Activated CD4-positive, alpha-beta T cell treated with anti-CD3 and anti-CD28 coated beads, Interleukin-2, amount 50 U/mL, for 48 hours (primary cell): ENCODE measurements at regions not wholly inside any gene's neighbourhood (a gene's known extent, or its start where the extent isn't known, plus 50 kb on each side); places are given as distances from the start of the nearest gene placed in this dataset.

Experiments used
- DNase-seq, 2 experiments: peaks; one replicate each; pipeline ENCODE4 v3.0.0-alpha.2; 2020

- DNase-seq = no peak
Measured at GRCh38 chr2:18244845-18245244, 315.6 kb downstream of the RDH14 start.

DNA sequence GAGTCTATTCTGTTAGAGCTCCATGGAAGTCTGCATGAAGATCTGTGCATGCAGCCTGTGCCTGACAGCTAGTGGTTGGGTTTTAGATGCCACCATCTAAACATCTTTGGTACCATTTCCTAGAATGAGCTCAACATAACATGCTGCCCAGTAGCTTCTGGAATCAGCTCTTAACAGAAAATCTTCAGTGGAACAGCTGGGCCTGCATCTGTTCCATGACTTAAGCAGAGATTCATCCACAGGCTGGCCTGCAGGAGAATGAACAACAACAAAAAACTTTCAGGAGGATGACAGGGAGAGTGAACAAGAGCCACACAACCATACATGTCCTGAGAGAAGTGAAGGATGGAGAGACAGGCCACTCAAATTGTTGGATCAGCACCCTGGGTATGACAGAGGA is 316.6 kb downstream of the RDH14 start:
- DNase-seq = no peak

GRCh38 chr2:18242716-18243115 is 317.7 kb downstream of the RDH14 start:
- DNase-seq = no peak

GRCh38 chr2:18238209-18238608 is 322.2 kb downstream of the RDH14 start:
- no peak for DNase-seq

DNA sequence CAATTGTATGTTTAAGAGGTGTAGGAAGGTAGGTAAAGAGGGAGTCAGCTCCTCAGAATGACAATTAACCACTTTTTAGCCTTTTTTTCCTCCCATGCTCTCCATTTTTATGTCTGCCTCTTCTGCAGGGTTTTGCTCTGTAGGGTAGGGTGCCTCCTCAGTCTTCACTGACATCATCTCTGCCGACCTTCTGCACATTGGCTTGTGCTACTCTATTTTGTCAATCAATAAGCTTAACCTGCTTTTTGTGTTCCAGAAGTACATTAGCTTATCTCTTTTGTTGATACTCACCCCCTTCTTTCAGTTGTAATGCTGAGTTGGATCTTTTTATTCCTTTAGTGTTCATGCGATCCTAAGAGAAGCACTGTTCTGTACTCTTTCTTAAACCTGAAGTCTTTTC is 323.2 kb downstream of the RDH14 start:
- no peak for DNase-seq

DNA sequence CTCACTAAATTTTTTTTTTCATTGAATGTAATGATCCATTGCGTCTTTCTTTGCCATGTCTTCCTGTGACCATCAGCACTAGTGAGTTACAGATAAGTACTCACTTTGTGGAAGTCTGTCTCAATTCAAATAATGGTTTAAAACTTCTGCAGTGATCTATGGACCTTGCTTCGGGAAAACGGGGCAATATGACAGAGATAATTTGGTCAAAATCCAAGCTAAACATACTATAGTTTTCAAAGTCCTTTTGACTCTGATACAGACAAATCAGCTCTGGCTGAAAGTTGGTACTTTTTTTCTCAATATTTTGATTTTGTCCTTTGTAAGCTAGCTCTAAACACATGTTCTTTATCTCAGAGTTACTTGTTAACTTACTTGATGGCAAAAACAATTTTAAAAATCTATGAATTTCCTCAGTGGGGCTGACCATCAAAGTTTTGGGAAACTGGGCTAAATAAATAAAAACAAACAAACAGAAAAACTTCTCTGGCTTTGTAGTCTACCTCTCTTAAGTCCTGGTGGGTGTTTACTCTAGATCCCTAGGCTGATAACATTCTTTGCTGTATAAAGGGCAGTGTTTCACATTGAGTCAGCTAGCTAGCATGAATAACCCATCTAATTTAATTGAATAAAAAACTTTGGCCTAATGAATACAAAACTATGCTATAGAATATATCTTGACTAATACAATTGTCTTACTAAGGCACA is 327.6 kb downstream of the RDH14 start:
- DNase-seq = no peak

- DNase-seq = no peak
Measured at GRCh38 chr2:18230668-18231067, 329.8 kb downstream of the RDH14 start.

DNA sequence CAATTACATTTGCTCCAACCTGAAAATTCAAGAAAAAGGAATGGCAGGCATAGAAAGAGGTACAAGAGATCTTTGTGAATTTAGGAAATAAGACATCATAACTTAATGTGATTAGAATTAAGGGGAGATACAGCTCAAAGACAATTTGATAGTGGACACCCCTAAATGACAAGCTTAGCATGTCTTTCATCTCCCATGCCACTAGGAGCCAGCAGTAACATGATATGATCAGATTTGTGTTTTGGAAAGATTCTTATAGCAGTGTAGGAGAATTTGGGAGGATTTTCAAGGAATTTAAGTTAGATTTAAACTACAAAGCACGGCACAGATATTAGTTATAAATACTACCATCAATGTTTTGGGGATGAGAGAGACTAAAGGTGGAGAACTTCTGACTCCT is 340.8 kb downstream of the RDH14 start:
- DNase-seq = no peak

DNA sequence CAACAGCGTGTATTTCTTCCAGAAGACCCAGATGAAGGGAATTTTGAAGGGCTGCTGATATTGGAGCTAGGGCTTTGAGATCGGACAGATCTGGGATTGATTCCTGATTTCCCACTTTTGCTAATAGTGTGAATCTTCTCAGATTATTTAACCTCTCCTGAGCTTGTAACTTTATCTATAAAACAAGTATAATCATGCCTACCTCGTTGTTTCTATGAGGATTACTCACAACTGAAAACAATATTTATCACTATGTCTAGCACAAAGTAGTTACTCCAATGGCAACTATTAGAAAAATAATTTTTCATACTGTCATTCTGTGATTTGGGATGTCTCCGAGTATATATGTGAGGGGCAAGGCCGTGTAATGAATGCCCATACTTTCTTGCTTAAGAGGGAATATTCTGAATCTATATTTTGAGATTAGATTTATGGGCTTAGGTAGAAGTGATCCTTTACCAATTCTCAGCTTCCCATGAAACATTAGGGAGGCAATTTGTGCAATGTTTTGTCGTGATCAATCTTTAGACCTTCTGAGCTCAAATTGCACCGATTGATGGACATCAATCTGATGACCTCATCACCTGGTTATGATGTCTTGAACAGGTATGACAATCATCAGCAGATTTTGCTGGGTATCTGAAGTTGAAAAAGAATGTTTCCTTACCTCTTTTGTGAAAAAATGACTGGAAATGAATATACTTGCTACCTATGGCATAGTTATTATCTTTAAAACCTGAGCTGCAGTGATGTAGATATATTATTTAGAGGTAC is 339.9 kb downstream of the KCNS3 start:
- DNase-seq = no peak

- no peak for DNase-seq
Measured at GRCh38 chr2:18214936-18215335, 336.5 kb downstream of the KCNS3 start.

- DNase-seq = no peak
Measured at GRCh38 chr2:18213986-18214385, 335.5 kb downstream of the KCNS3 start.

GRCh38 chr2:18209934-18210639 is 331.6 kb downstream of the KCNS3 start:
- no peak for DNase-seq

DNA sequence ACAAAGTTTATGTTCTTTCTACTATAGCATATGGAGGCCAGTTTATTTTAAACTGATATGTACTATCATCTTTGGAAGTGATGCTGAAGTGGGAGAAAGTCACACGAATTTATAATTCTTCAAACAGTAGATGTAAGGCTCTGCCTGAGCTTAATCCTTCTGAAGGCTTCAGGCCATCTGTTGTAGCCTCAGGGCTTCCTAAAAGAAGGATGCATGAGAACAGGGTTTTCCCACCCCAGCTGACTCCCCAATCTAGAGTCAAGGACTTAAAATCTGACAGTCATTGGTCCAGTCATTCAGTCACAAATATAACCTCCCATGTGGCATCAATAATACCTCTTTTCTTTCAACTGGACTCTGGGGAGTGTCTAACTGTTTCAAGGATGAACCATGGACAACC is 330.5 kb downstream of the KCNS3 start:
- no peak for DNase-seq

- DNase-seq = no peak
Measured at GRCh38 chr2:18200771-18201170, 322.3 kb downstream of the KCNS3 start.

DNA sequence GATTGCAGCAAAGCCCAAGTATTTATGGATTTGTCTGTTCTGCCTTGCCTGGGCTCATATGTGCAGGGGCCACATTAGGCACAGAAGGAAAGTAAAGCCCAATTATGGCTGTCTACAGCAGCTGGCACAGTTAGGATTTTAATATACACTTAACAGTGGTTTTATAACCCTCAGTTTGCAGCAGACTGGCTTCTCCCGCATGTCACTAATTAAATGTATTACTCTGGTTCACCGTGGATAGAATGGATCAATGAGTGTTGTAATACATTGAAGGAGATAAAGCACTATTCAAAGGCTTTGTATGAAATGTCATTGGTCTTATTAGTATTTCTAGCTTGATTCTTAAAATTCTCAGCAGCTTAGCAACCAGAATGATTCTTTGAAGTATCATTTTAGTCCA is 320.2 kb downstream of the KCNS3 start:
- DNase-seq = no peak

- no peak for DNase-seq
Measured at GRCh38 chr2:18194161-18194560, 315.7 kb downstream of the KCNS3 start.

DNA sequence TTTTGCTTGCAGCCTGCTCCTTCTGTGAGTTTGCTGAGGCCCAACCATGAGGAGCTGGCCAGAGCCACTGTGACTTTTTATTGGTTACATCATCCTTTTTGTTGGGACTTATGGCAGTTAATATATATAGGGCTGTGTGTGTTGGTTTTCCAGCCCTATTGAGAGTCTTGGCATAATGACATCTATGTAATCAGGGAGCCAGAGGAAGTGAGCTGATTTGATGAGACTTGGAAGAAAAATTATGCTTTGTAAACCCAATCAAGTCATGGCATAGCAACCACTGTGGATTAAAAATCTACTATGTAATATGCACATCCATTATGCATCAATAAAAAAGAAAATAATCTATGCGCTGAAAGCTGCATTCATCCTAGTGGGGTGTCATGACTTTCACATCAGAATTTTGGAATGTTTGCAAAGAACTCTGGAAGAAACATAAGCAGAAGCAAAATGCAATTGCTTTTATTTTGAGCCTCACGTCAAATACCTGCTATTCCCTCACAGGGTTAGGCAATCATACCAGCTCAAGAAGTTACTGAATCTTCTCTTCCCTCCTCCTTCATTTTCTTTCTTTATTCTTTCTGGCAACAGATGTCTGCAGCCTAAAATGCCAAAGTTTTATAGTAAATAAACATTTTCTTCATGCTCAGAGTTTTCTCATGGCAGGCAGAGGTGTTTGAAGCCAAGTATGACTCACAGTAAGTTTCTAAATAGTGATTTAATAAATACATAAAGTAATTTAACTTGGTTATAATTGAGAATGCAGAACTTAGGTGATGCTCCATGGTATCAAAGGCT is 308.5 kb downstream of the KCNS3 start:
- no peak for DNase-seq

DNA sequence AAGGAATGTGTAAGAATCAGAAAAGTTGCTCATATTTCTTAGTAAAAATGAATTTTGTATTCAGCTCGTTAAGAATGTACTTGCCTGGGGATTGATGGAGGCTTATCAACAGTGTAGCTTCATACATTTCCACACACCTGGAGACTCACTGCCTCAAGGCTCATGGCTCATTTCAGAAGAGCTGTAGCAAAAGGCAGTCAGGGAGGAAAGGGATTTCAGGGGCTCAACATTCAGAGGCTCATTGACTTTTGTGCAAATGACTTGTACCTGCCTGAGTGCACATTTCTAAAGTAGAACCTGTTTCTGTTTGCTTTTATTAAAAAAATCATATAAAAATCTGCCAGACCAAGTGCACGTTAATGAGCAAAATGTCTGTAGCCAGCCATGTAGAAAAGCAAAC is 304.4 kb downstream of the KCNS3 start:
- no peak for DNase-seq

- DNase-seq = no peak
Measured at GRCh38 chr2:18180912-18181311, 302.4 kb downstream of the KCNS3 start.

DNA sequence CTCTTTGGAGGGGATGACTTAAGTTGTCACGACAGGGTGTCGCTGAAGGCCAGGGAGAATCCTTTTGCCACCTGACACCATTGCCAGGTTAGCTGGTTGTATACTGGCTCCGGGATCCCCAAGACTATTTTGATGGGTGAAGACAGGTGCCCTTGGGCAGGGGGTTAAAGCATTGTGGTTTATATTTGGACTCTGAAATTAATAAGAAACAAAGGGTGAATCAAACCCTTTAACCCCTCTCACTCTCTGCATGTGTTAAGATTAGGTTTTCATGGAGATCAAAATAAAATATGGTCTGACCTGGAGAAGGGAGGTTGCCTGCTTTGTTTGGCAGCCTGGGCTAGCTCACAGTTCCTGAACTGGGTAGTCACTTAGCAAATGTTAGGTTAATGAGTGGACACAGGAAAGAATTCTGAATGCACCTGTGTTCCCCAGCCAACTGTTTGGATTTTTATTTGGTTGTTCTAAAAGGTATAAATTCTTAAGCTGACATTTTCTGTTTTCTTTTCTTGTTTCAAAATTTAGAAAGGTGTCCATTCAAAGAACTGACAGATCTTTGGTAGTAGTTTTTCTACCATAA is 301.7 kb downstream of the KCNS3 start:
- no peak for DNase-seq

GRCh38 chr2:18178736-18179349 is 300.4 kb downstream of the KCNS3 start:
- peak; percentile 9 to 19 for DNase-seq

GRCh38 chr2:18176679-18177215 is 298.3 kb downstream of the KCNS3 start:
- DNase-seq = no peak
